Muscle of leg (tissue), 3 donors: ENCODE measurements at regions not wholly inside any gene's neighbourhood (a gene's known extent, or its start where the extent isn't known, plus 50 kb on each side); places are given as distances from the start of the nearest gene placed in this dataset.

Experiments used
- DNase-seq: peaks from one replicate; pipeline ENCODE4 v3.0.0; 2013
- H3K27ac ChIP-seq: one replicate; pipeline ENCODE4 v1.5.1; 2013; ENCODE audit warnings: mild to moderate bottlenecking, low read length, control low read depth
- H3K27me3 ChIP-seq: one replicate; pipeline ENCODE4 v1.6.1; 2013; ENCODE audit warnings: low read length; ENCODE audit not compliant: control insufficient read depth, insufficient read depth
- H3K36me3 ChIP-seq: one replicate; pipeline ENCODE4 v1.6.1; 2013; ENCODE audit warnings: low read length; ENCODE audit not compliant: control insufficient read depth, insufficient read depth
- H3K4me1 ChIP-seq: one replicate; pipeline ENCODE4 v1.6.1; 2013; ENCODE audit warnings: low read length; ENCODE audit not compliant: control insufficient read depth, insufficient read depth
- H3K4me3 ChIP-seq: one replicate; pipeline ENCODE4 v1.5.1; 2013; ENCODE audit warnings: low read length, control low read depth
- H3K9me3 ChIP-seq: replicated peaks from 2 replicates; pipeline ENCODE4 v1.6.1; 2013; ENCODE audit warnings: low read depth, low read length; ENCODE audit not compliant: control insufficient read depth
- WGBS: methylation state at CpG from one replicate; pipeline ENCODE4 v1.1.5; 2013; ENCODE audit warnings: missing lambda C conversion rate; ENCODE audit not compliant: insufficient coverage; 5-methylcytosine and 5-hydroxymethylcytosine counted together

GRCh38 chr5:129306725-129307124, 153.4 kb upstream of the ADAMTS19 start:
- 88% methylated on average over 6 of the region's 6 CpGs for WGBS
- DNase-seq = no peak
- Histone ChIP-seq H3K4me3 (no peak overlapping the region), H3K27ac (no peak overlapping the region), H3K36me3 (no peaks in the 10 kb centered on the region), H3K9me3 (peaks cover 12% of the 10 kb centered on the region), H3K27me3 (no peaks in the 10 kb centered on the region), H3K4me1 (no peaks in the 10 kb centered on the region)

DNA sequence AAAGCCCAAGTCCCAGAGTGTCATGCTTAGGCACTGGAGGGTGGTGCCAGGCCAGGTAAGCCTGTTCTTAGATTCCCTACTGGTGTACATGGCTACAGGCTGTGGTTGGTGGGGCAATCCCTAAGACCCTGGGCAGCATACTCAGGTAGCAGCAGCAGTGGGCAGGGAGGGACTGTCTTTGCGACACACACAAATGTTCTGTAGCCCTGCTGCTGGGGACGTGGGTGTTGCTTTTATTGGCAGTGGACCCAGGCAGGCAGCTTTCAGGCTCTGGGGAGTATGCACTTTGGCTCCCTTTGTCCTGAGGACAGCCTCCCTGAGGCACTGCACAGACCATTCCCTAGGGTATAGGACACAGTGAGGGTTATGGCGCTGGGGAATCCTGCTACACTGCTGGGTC, 137.1 kb upstream of the ADAMTS19 start:
- Histone ChIP-seq H3K36me3 (no peaks in the 10 kb centered on the region), H3K4me3 (no peak overlapping the region), H3K27ac (no peak overlapping the region), H3K27me3 (no peaks in the 10 kb centered on the region), H3K9me3 (peaks cover 3% of the 10 kb centered on the region), H3K4me1 (no peaks in the 10 kb centered on the region)
- 64% methylated on average over 2 of the region's 3 CpGs for WGBS
- DNase-seq = no peak

DNA sequence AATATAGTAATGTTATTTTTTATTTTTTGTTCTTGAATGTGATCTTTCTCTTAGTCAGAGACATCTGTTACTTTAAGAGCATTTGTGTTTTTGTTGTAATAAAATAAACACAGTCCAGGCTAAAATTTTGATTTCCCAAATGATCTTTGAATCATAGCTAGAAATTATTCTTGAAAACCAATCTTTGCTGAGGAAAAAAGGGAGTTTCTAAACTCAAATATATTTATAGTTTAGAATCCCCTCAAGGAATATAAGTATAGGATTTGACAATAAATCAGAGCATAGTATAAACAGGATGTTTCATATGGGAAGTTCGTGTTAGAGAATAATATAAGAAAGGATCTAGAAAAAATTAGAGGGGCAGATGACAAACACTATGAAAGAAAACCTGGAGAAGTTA, 118.8 kb upstream of the ADAMTS19 start:
- H3K27ac ChIP-seq = no peak overlapping the region
- no peaks in the 10 kb centered on the region for H3K4me1 ChIP-seq
- DNase-seq = peak; percentile 77
- H3K4me3 ChIP-seq = no peak overlapping the region
- H3K9me3 ChIP-seq = no peaks in the 10 kb centered on the region
- H3K36me3 ChIP-seq = no peaks in the 10 kb centered on the region
- no CpG with 5 or more reads among the region's 1 CpG for WGBS
- H3K27me3 ChIP-seq = no peaks in the 10 kb centered on the region

GRCh38 chr5:129342796-129343195, 117.3 kb upstream of the ADAMTS19 start:
- DNase-seq = peak; percentile 35
- no peak overlapping the region for H3K4me3 ChIP-seq
- no peaks in the 10 kb centered on the region for H3K4me1 ChIP-seq
- H3K27me3 ChIP-seq = no peaks in the 10 kb centered on the region
- H3K9me3 ChIP-seq = no peaks in the 10 kb centered on the region
- no peaks in the 10 kb centered on the region for H3K36me3 ChIP-seq
- H3K27ac ChIP-seq = no peak overlapping the region

- Histone ChIP-seq H3K36me3 (no peaks in the 10 kb centered on the region), H3K4me1 (no peaks in the 10 kb centered on the region), H3K4me3 (no peak overlapping the region), H3K9me3 (no peaks in the 10 kb centered on the region), H3K27ac (no peak overlapping the region), H3K27me3 (no peaks in the 10 kb centered on the region)
- WGBS = no CpG with 5 or more reads among the region's 4 CpGs
- DNase-seq = no peak
Measured at GRCh38 chr5:129345213-129345924, 114.7 kb upstream of the ADAMTS19 start.

- no CpG with 5 or more reads among the region's 2 CpGs for WGBS
- no peaks in the 10 kb centered on the region for H3K36me3 ChIP-seq
- DNase-seq = no peak
- no peaks in the 10 kb centered on the region for H3K9me3 ChIP-seq
- H3K4me3 ChIP-seq = no peak overlapping the region
- no peaks in the 10 kb centered on the region for H3K27me3 ChIP-seq
- no peak overlapping the region for H3K27ac ChIP-seq
- no peaks in the 10 kb centered on the region for H3K4me1 ChIP-seq
Measured at GRCh38 chr5:129356846-129357245, 103.3 kb upstream of the ADAMTS19 start.

DNA sequence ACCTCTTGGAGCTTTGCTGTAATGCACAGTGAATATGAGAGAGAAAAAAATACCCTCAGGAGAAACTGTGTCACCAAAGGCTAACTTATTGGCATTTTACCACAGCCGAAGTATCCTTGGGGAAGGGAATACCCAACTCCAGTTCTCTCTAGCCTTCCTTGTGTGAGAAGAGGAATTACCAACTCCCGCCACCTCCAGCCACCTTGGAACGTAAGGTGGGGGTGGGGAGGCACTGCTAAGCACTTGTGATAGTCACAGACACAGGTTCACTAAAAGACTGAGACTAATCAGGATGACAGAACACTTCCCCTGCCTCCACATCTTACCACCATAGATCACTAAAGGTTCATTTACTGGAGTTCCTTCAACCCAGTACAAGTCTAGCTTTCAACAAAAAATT, 102.0 kb upstream of the ADAMTS19 start:
- H3K4me1 ChIP-seq = no peaks in the 10 kb centered on the region
- WGBS = no CpG with 5 or more reads among the region's 3 CpGs
- no peak overlapping the region for H3K4me3 ChIP-seq
- no peaks in the 10 kb centered on the region for H3K36me3 ChIP-seq
- H3K27ac ChIP-seq = no peak overlapping the region
- DNase-seq = no peak
- no peaks in the 10 kb centered on the region for H3K9me3 ChIP-seq
- H3K27me3 ChIP-seq = no peaks in the 10 kb centered on the region

GRCh38 chr5:129359450-129359849, 100.6 kb upstream of the ADAMTS19 start:
- 80% methylated on average over 1 of the region's 2 CpGs for WGBS
- Histone ChIP-seq H3K9me3 (no peaks in the 10 kb centered on the region), H3K27me3 (no peaks in the 10 kb centered on the region), H3K27ac (no peak overlapping the region), H3K36me3 (no peaks in the 10 kb centered on the region), H3K4me3 (no peak overlapping the region), H3K4me1 (no peaks in the 10 kb centered on the region)
- DNase-seq = no peak

DNA sequence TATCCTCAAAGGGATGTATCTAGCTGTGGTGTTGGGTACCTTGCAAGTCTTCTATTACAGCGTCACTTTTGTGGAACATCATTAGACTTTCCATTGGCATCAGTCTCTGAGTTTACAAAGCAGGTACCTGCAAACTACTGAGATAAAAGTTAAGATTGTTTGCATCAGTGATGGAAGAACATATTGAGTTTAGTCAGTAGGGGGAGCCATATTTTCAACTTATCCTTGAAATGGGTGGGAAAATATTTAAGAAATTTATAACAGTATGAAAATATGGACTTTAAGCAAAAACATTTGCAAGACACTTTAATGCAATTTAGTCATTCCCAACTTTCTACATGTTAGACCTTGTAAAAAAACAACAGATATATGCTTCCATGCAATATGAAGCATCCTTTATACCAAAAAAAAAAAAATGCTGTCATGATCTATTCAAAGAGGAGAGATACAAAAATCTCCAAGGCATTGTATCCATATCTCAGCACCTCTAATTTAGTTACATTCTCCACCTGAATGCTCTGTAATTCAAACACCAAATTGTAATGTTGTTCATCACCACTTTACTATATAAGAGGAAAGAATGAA, 98.6 kb upstream of the ADAMTS19 start:
- H3K4me3 ChIP-seq = no peak overlapping the region
- no peak overlapping the region for H3K27ac ChIP-seq
- no peaks in the 10 kb centered on the region for H3K4me1 ChIP-seq
- H3K27me3 ChIP-seq = no peaks in the 10 kb centered on the region
- WGBS = 100% methylated on average over 1 of the region's 1 CpG
- DNase-seq = peak; percentile 19
- no peaks in the 10 kb centered on the region for H3K36me3 ChIP-seq
- H3K9me3 ChIP-seq = peaks cover 2% of the 10 kb centered on the region

GRCh38 chr5:129362456-129362855, 97.6 kb upstream of the ADAMTS19 start:
- Histone ChIP-seq H3K4me1 (no peaks in the 10 kb centered on the region), H3K36me3 (no peaks in the 10 kb centered on the region), H3K27ac (no peak overlapping the region), H3K4me3 (no peak overlapping the region), H3K27me3 (no peaks in the 10 kb centered on the region), H3K9me3 (peaks cover 2% of the 10 kb centered on the region)
- DNase-seq = peak; percentile 77

DNA sequence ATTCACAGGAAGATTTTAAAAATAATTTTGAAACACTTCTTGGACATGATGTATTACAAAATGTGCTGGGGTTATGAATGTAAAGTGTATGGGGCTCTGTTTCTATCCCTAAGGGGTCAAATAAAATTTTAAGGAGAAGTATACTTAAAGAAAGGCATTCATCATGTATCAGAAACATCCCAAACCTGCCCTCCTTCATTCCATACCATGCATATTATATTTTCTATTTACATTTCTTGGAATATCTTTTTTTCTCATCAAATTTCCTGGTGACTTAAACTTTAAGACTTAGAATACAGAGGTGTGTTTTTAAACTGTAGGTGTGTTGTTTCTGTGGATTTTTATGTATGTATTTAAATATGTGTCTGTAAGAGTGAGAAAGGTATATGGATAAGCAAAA, 96.1 kb upstream of the ADAMTS19 start:
- Histone ChIP-seq H3K9me3 (peaks cover 2% of the 10 kb centered on the region), H3K27me3 (no peaks in the 10 kb centered on the region), H3K36me3 (no peaks in the 10 kb centered on the region), H3K4me3 (no peak overlapping the region), H3K27ac (no peak overlapping the region), H3K4me1 (no peaks in the 10 kb centered on the region)
- no peak for DNase-seq
